Spleen (tissue), 7 donors: ENCODE measurements at regions not wholly inside any gene's neighbourhood (a gene's known extent, or its start where the extent isn't known, plus 50 kb on each side); places are given as distances from the start of the nearest gene placed in this dataset.

Experiments
- CTCF ChIP-seq, 11 experiments: fragments of 200-600 bp in 7 of 11; fragments of 450-650 bp in 4 of 11; sonication (generic) in 4 of 11; IDR thresholded peaks in 8 of 11; conservative IDR thresholded peaks in 3 of 11; 1 replicate in 7 of 11; 2 replicates in 4 of 11; pipeline versions ENCODE4 v1.4.0 to v1.8.0; 2016 to 2021; ENCODE audit warnings: antibody characterized with exemption in 11 of 11, inconsistent platforms in 4 of 11, mild to moderate bottlenecking in 1 of 11
- POLR2A ChIP-seq, 3 donors: fragments of 450-650 bp; IDR thresholded peaks; one replicate each; pipeline ENCODE4 v1.5.1; 2017; ENCODE audit warnings: antibody characterized with exemption in 3 of 3, mild to moderate bottlenecking in 1 of 3
- donor health status: DM: no; HTN: no; CAD: no; lungs with moderate emphysema.
- donor health status: DM: no; HTN: no; CAD: no.
- donor health status: DM: no; HTN: no; CAD: no.

GRCh38 chr13:62324842-62325241 is 909.2 kb upstream of the PCDH20 start:
- TF ChIP-seq POLR2A (IDR thresholded peaks at IDR 0.05): no peak
- TF ChIP-seq CTCF (IDR thresholded peaks at IDR 0.05 in 8 of 11, conservative IDR thresholded peaks at IDR 0.05 in 3 of 11): no peak
